NCI-H2196 (cell line): ENCODE measurements at regions not wholly inside any gene's neighbourhood (a gene's known extent, or its start where the extent isn't known, plus 50 kb on each side); places are given as distances from the start of the nearest gene placed in this dataset.
A peak's percentile ranks its signal among the peaks of the same experiment; 100 is the strongest.

Experiments
- DNase-seq: peaks from one replicate; lab custom pipeline; 2025; ENCODE audit not compliant: unreplicated experiment; lab: John Stamatoyannopoulos, UW

- no peak for DNase-seq
Measured at GRCh38 chr3:124274051-124274450, 282.1 kb upstream of the ROPN1 start.

GRCh38 chr3:124275412-124275811 lies 283.5 kb upstream of the ROPN1 start:
- DNase-seq: peak; percentile 34

GRCh38 chr3:124276133-124276532 lies 284.2 kb upstream of the ROPN1 start:
- DNase-seq: no peak

- no peak for DNase-seq
Measured at GRCh38 chr3:124276539-124277143, 284.7 kb upstream of the ROPN1 start.

GRCh38 chr3:124277144-124277890 lies 285.4 kb upstream of the ROPN1 start:
- DNase-seq: no peak

- peak; percentile 58 for DNase-seq
Measured at GRCh38 chr3:124281453-124282316, 289.8 kb upstream of the ROPN1 start.

GRCh38 chr3:124282751-124283651 lies 291.1 kb upstream of the ROPN1 start:
- no peak for DNase-seq

GRCh38 chr3:124283652-124284023 lies 291.7 kb upstream of the ROPN1 start:
- DNase-seq: no peak

GRCh38 chr3:124288996-124289395 lies 297.1 kb upstream of the ROPN1 start:
- DNase-seq: no peak

- DNase-seq: no peak
Measured at GRCh38 chr3:124291008-124291407, 299.1 kb upstream of the ROPN1 start.

GRCh38 chr3:124292329-124292728 lies 300.4 kb upstream of the ROPN1 start:
- peak; percentile 43 for DNase-seq

GRCh38 chr3:124293584-124293983 lies 301.7 kb upstream of the ROPN1 start:
- no peak for DNase-seq

GRCh38 chr3:124295362-124295761 lies 303.4 kb upstream of the ROPN1 start:
- DNase-seq: peak; percentile 17

GRCh38 chr3:124296406-124296805 lies 304.5 kb upstream of the ROPN1 start:
- DNase-seq: no peak

GRCh38 chr3:124297062-124297980 lies 305.4 kb upstream of the ROPN1 start:
- DNase-seq: peak; percentile 44

GRCh38 chr3:124298301-124298700 lies 306.4 kb upstream of the ROPN1 start:
- no peak for DNase-seq

- no peak for DNase-seq
Measured at GRCh38 chr3:124298951-124299350, 307.0 kb upstream of the ROPN1 start.

GRCh38 chr3:124299831-124300230 lies 307.9 kb upstream of the ROPN1 start:
- DNase-seq: no peak

- no peak for DNase-seq
Measured at GRCh38 chr3:124300416-124300815, 308.5 kb upstream of the ROPN1 start.
